GM06990 (cell line): ENCODE measurements at regions not wholly inside any gene's neighbourhood (a gene's known extent, or its start where the extent isn't known, plus 50 kb on each side); places are given as distances from the start of the nearest gene placed in this dataset.

Source experiments
- DNase-seq: peaks from one replicate; pipeline ENCODE4 v3.0.0-alpha.2; 2011; ENCODE audit not compliant: insufficient read length; ENCODE audit errors: extremely low read depth
- H3K27me3 ChIP-seq: replicated peaks from 2 replicates; pipeline ENCODE4 v1.6.0; 2011; ENCODE audit warnings: low read length; ENCODE audit not compliant: control insufficient read depth, insufficient read depth
- H3K36me3 ChIP-seq: 2 replicates; pipeline ENCODE4 v1.5.1; 2011; ENCODE audit warnings: low read length; ENCODE audit not compliant: control insufficient read depth, insufficient read depth
- H3K4me3 ChIP-seq: replicated peaks from 2 replicates; pipeline ENCODE4 v1.5.1; 2011; ENCODE audit warnings: low read depth, mild to moderate bottlenecking, control low read depth, low read length
- TF ChIP-seq, protein P1 (sequence below): IDR thresholded peaks from 2 replicates; pipeline ENCODE4 v1.5.1; 2011; ENCODE audit warnings: low read length, control low read depth, mild to moderate bottlenecking, inconsistent platforms; ENCODE audit not compliant: insufficient read depth, poor library complexity, severe bottlenecking

DNA sequence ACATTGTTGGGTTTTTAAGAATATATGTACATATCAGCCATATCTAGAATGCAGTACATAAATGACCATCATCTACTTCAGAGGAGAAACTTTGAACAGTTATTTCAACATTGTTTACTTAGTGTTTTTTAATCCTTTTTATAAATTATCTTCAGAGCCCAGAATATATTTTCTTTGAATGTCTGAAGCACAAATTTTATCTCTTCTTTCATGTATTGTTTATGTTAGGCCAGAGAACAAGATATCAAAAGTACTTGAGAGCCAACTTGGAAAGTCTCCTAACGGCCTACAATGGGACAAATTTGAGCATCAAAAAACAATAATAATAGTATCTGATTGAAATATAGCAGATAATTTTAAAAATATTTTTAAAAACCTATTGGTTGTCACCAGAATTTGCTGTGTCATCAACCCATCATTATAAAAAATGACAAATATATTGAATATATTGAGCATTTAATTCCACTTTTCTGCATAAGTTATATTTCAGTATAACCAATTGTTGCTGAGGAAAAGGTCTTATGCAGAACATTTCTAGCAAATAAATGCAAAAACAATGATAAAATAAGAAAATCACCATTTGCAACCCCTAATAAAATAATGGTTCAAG, 67.5 kb upstream of the CCNG1 start:
- DNase-seq: no peak
- Histone ChIP-seq H3K36me3 (no peaks in the 10 kb centered on the region), H3K4me3 (no peak overlapping the region), H3K27me3 (no peaks in the 10 kb centered on the region; the same call in 1 of the 2 replicates)
- TF ChIP-seq, protein P1, sequence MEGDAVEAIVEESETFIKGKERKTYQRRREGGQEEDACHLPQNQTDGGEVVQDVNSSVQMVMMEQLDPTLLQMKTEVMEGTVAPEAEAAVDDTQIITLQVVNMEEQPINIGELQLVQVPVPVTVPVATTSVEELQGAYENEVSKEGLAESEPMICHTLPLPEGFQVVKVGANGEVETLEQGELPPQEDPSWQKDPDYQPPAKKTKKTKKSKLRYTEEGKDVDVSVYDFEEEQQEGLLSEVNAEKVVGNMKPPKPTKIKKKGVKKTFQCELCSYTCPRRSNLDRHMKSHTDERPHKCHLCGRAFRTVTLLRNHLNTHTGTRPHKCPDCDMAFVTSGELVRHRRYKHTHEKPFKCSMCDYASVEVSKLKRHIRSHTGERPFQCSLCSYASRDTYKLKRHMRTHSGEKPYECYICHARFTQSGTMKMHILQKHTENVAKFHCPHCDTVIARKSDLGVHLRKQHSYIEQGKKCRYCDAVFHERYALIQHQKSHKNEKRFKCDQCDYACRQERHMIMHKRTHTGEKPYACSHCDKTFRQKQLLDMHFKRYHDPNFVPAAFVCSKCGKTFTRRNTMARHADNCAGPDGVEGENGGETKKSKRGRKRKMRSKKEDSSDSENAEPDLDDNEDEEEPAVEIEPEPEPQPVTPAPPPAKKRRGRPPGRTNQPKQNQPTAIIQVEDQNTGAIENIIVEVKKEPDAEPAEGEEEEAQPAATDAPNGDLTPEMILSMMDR: no peak

DNA sequence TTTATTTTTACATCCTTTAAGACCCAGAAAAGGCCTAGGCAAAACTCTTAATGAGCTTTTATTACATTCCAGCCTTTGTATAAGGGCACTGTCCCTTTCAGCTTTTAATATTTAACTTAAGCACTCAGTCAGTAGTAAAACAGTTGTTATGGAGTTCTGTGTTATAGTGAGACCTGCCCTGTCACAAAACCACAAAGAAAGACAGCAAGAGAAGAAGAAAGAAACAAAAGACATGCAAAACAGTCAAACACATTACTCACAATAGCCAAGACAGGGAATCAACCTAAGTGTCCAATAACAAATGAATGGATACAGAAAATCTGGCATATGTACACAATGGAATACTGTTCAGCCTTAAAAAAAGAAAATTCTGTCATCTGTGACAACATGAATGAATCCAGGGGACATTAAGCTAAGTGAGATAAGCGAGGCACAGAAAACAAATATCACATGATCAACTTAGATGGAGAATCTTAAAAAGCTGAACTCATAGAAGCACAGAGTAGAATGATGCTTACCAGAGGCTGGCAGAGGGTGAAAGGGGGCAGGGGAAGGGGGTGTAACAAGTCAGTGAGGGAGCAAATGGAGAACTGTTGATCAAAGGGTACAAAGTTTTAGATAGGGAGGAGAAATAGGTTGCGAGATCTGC, 63.8 kb upstream of the CCNG1 start:
- TF ChIP-seq, protein P1: no peak
- no peaks in the 10 kb centered on the region for H3K27me3 ChIP-seq
- H3K4me3 ChIP-seq: no peak overlapping the region
- no peak for DNase-seq
- no peaks in the 10 kb centered on the region for H3K36me3 ChIP-seq

DNA sequence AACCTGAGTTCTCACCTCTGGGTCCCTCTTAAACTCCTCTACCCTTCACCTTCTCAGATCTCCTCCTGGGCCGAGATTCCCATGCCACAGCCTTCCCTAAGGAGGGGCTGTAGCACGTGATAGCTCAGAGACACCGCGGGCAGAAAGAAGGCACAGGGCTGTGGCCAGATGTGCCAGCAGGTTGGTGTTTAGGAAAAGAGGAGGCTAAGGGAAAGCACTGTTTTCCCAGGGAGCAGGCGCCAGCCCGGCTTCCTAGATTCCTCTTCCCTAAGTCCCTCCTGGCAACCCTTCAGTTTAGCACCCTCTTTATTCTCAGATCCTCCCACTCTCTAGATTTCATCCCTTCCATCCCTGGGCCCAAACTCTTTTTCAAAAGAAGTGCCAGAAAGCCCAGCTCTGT, 59.4 kb upstream of the CCNG1 start:
- Histone ChIP-seq H3K27me3 (no peaks in the 10 kb centered on the region), H3K36me3 (no peaks in the 10 kb centered on the region), H3K4me3 (no peak overlapping the region)
- DNase-seq: no peak
- TF ChIP-seq, protein P1: no peak

DNA sequence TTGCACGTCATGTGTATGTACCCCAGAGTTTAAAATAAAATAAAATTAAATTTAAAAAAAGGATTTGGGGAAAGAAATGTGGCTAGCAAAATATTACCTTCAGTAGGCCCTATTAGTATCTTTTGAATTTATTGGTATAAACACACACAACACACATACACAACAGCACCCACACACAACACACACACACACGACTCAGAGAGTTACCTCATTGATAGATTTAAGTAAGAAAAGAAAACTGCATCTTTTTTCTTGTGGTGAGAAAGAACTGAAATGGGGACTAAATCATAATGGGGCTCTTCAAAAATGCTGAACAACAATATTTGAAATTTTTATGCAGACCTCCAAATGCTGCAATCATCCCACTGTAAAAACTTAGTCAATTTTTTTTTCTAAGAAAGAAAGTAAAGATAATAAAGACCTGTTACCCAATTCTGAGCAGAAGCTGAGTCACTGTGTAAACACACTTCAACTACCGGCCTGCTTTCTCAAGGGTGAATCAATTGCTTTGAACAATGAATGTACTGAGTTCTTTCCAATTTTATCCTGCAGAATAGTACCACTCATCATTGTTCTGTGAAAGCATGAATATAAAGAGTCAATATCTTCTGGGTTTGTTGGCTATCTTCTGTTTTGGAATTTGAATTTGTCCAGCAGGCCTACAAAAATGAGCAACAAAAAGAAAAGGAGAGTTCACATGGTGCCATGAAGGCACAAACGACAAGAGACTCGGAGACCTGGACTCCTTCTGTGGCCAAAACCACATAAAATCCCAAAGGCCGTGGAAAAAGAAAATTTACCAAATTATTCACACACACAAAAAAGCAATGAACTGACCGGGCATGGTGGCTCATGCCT, 57.9 kb upstream of the CCNG1 start:
- no peaks in the 10 kb centered on the region for H3K27me3 ChIP-seq
- H3K36me3 ChIP-seq: no peaks in the 10 kb centered on the region
- no peak overlapping the region for H3K4me3 ChIP-seq
- TF ChIP-seq, protein P1: no peak
- no peak for DNase-seq

DNA sequence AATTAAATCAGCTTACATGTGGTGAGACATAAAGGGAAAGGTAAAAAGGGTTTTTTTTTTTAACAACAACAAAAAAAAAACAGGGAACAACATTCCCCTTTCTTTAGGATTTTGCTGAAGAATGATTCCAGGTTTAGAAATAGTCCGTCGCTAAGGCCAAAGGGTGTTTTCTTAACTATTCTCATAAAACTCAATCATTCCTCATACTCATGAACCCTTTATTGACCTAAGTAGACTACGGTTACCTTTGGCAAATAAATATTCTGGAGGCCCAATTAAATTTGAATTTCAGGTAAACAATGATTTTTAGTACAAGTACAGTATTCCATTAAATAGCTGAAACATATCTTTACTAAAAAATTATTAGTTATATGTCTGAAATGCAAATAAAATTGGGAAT, 55.6 kb upstream of the CCNG1 start:
- TF ChIP-seq, protein P1: no peak
- H3K27me3 ChIP-seq: no peaks in the 10 kb centered on the region
- no peaks in the 10 kb centered on the region for H3K36me3 ChIP-seq
- DNase-seq: no peak
- H3K4me3 ChIP-seq: no peak overlapping the region
